Fibroblast of skin of scalp (primary cell): ENCODE measurements at regions not wholly inside any gene's neighbourhood (a gene's known extent, or its start where the extent isn't known, plus 50 kb on each side); places are given as distances from the start of the nearest gene placed in this dataset.
"Not testable (repeated sequence)": the region's sequence is repeated elsewhere in the genome, so short reads cannot be mapped to it uniquely, and the experiment has no call there.

ENCODE experiments used
- DNase-seq: peaks from one replicate; pipeline ENCODE4 v3.0.0-alpha.2; 2013

- peak; percentile 82 for DNase-seq
These were observed 328.2 kb upstream of the COL3A1 start for GRCh38 chr2:188645986-188646385.

GRCh38 chr2:188647430-188648070 is 326.6 kb upstream of the COL3A1 start:
- no peak for DNase-seq

GRCh38 chr2:188659656-188660406 is 314.3 kb upstream of the COL3A1 start:
- peak; percentile 91 for DNase-seq

- DNase-seq = no peak
These were observed 310.9 kb upstream of the COL3A1 start for GRCh38 chr2:188663301-188663700.

- DNase-seq = no peak
These were observed 309.8 kb upstream of the COL3A1 start for GRCh38 chr2:188664416-188664815.

- peak; percentile 59 for DNase-seq
These were observed 309.1 kb upstream of the COL3A1 start for GRCh38 chr2:188664951-188665595.

- DNase-seq = no peak
These were observed 308.4 kb upstream of the COL3A1 start for GRCh38 chr2:188665727-188666304.

GRCh38 chr2:188666503-188666902 is 307.7 kb upstream of the COL3A1 start:
- DNase-seq = no peak

- peak; percentile 75 for DNase-seq
These were observed 306.0 kb upstream of the COL3A1 start for GRCh38 chr2:188668017-188668680.

GRCh38 chr2:188675391-188676009 is 298.7 kb upstream of the COL3A1 start:
- peak; percentile 61 for DNase-seq

GRCh38 chr2:188676010-188676400 is 298.2 kb upstream of the COL3A1 start:
- DNase-seq = peak; percentile 52

- DNase-seq = no peak
These were observed 297.0 kb upstream of the COL3A1 start for GRCh38 chr2:188677142-188677541.

GRCh38 chr2:188678882-188679281 is 295.3 kb upstream of the COL3A1 start:
- DNase-seq = peak; percentile 51

- no peak for DNase-seq
These were observed 291.3 kb upstream of the COL3A1 start for GRCh38 chr2:188682838-188683237.

- no peak for DNase-seq
These were observed 289.4 kb upstream of the COL3A1 start for GRCh38 chr2:188684795-188685194.

GRCh38 chr2:188693111-188693510 is 281.1 kb upstream of the COL3A1 start:
- DNase-seq = no peak

GRCh38 chr2:188693771-188694170 is 280.4 kb upstream of the COL3A1 start:
- DNase-seq = no peak

GRCh38 chr2:188695953-188696352 is 278.2 kb upstream of the COL3A1 start:
- DNase-seq = peak; percentile 83

- not testable (repeated sequence) for DNase-seq
These were observed 276.0 kb upstream of the COL3A1 start for GRCh38 chr2:188698151-188698550.

GRCh38 chr2:188701836-188702235 is 272.3 kb upstream of the COL3A1 start:
- DNase-seq = peak; percentile 68

GRCh38 chr2:188705191-188705590 is 269.0 kb upstream of the COL3A1 start:
- no peak for DNase-seq

GRCh38 chr2:188713961-188714360 is 260.2 kb upstream of the COL3A1 start:
- DNase-seq = no peak
